ENCODE measurements at regions not wholly inside any gene's neighbourhood (a gene's known extent, or its start where the extent isn't known, plus 50 kb on each side); places are given as distances from the start of the nearest gene placed in this dataset.

GRCh38 chr20:17882065-17882833 is 86.3 kb downstream of the SNX5 start:
- Histone ChIP-seq H3K4me3 (no peak overlapping the region), H3K4me1 (peaks cover 0 to 28% (median 14%) of the 10 kb centered on the region in 4 donors), H3K27ac (no peak overlapping the region), H3K9me3 (no peaks in the 10 kb centered on the region), H3K27me3 (no peaks in the 10 kb centered on the region), H3K36me3 (no peaks in the 10 kb centered on the region)
- DNase-seq, result peak in 1 of 2 donors; percentile 76
- TF ChIP-seq CTCF (IDR thresholded peaks at IDR 0.05) (no peak), POLR2AphosphoS5 (IDR thresholded peaks at IDR 0.05) (no peak), EP300 (IDR thresholded peaks at IDR 0.05) (no peak), POLR2A (IDR thresholded peaks at IDR 0.05) (no peak)
- WGBS, 2 donors, result 84 to 86% methylated on average over 13 to 17 of the region's 17 CpGs
- ATAC-seq (ENCODE audit: low FRiP score in 2 of 2), result no peak

- DNase-seq (no peak), ATAC-seq (ENCODE audit: low FRiP score in 2 of 2) (no peak)
- Histone ChIP-seq H3K9me3 (no peaks in the 10 kb centered on the region), H3K27me3 (no peaks in the 10 kb centered on the region), H3K27ac (no peak overlapping the region), H3K36me3 (no peaks in the 10 kb centered on the region), H3K4me1 (peaks cover 0 to 23% (median 13%) of the 10 kb centered on the region in 4 donors), H3K4me3 (no peak overlapping the region)
- WGBS, 2 donors, result 78 to 92% methylated on average over 1 of the region's 1 CpG
- TF ChIP-seq CTCF (IDR thresholded peaks at IDR 0.05) (no peak), EP300 (IDR thresholded peaks at IDR 0.05) (no peak), POLR2A (IDR thresholded peaks at IDR 0.05) (no peak), POLR2AphosphoS5 (IDR thresholded peaks at IDR 0.05) (no peak)
Observed at GRCh38 chr20:17881741-17882064, 86.9 kb downstream of the SNX5 start.

GRCh38 chr20:17878912-17879602 is 89.5 kb downstream of the SNX5 start:
- Histone ChIP-seq H3K36me3 (no peaks in the 10 kb centered on the region), H3K4me3 (no peak overlapping the region), H3K27ac (no peak overlapping the region), H3K9me3 (no peaks in the 10 kb centered on the region), H3K4me1 (peaks cover 21 to 31% (median 23%) of the 10 kb centered on the region in 4 donors), H3K27me3 (no peaks in the 10 kb centered on the region)
- TF ChIP-seq CTCF (IDR thresholded peaks at IDR 0.05) (no peak), POLR2AphosphoS5 (IDR thresholded peaks at IDR 0.05) (no peak), EP300 (IDR thresholded peaks at IDR 0.05) (no peak), POLR2A (IDR thresholded peaks at IDR 0.05) (no peak)
- DNase-seq, result no peak
- ATAC-seq (ENCODE audit: low FRiP score in 2 of 2), result no peak
- WGBS, 2 donors, result 60 to 66% methylated on average over 6 of the region's 6 CpGs

- 76 to 82% methylated on average over 18 of the region's 18 CpGs for WGBS, 2 donors
- no peaks in the 10 kb centered on the region for H3K36me3 ChIP-seq
- H3K9me3 ChIP-seq, result no peaks in the 10 kb centered on the region
- H3K4me3 ChIP-seq, result no peak overlapping the region
- H3K4me1 ChIP-seq, result peaks cover 26 to 38% (median 29%) of the 10 kb centered on the region in 4 donors
- ATAC-seq (ENCODE audit: low FRiP score in 2 of 2) (no peak), DNase-seq (no peak)
- H3K27me3 ChIP-seq, result no peaks in the 10 kb centered on the region
- no peak for TF ChIP-seq POLR2A (IDR thresholded peaks at IDR 0.05)
- TF ChIP-seq CTCF (IDR thresholded peaks at IDR 0.05), result no peak
- TF ChIP-seq EP300 (IDR thresholded peaks at IDR 0.05), result no peak
- TF ChIP-seq POLR2AphosphoS5 (IDR thresholded peaks at IDR 0.05), result no peak
- no peak overlapping the region for H3K27ac ChIP-seq
Observed at GRCh38 chr20:17878069-17878911, 90.3 kb downstream of the SNX5 start.
